ENCODE measurements at regions not wholly inside any gene's neighbourhood (a gene's known extent, or its start where the extent isn't known, plus 50 kb on each side); places are given as distances from the start of the nearest gene placed in this dataset.

DNA sequence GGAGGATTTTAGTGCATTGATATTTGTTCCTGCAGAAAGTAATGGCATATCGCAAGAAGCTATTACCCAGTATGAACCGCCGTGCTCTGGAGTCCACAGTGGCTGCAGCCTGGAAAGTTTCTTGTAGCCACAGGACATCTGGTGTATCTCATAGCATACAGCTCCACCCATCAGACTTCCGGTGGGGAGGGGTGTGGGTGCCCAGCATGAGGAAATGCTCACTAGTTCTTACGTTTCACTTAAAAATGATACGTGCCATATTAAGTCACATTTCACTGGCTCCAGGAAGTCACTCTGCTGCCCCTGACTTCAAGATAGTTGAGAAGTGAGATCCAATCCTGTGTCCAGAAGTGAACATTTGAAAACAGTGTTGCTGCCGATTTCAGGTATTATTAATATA, 990.4 kb downstream of the GBE1 start:
- Histone ChIP-seq H3K27ac (no peak overlapping the region), H3K4me3 (peak overlapping the region in 2 of 12 donors; percentile 18 to 23), H3K36me3 (no peaks in the 10 kb centered on the region), H3K4me1 (no peaks in the 10 kb centered on the region), H3K9me3 (peaks cover 0 to 10% (median 0%) of the 10 kb centered on the region in 12 donors), H3K27me3 (no peaks in the 10 kb centered on the region)
- TF ChIP-seq, protein P1, sequence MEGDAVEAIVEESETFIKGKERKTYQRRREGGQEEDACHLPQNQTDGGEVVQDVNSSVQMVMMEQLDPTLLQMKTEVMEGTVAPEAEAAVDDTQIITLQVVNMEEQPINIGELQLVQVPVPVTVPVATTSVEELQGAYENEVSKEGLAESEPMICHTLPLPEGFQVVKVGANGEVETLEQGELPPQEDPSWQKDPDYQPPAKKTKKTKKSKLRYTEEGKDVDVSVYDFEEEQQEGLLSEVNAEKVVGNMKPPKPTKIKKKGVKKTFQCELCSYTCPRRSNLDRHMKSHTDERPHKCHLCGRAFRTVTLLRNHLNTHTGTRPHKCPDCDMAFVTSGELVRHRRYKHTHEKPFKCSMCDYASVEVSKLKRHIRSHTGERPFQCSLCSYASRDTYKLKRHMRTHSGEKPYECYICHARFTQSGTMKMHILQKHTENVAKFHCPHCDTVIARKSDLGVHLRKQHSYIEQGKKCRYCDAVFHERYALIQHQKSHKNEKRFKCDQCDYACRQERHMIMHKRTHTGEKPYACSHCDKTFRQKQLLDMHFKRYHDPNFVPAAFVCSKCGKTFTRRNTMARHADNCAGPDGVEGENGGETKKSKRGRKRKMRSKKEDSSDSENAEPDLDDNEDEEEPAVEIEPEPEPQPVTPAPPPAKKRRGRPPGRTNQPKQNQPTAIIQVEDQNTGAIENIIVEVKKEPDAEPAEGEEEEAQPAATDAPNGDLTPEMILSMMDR (IDR thresholded peaks at IDR 0.05), result no peak
- no peak for TF ChIP-seq POLR2A (IDR thresholded peaks at IDR 0.05)
- WGBS, 4 donors, result 51 to 62% (median 59%) methylated on average over 7 of the region's 7 CpGs
- intact Hi-C loops (cut with DNase I), result no loop called here
- ATAC-seq, result peak in 3 of 4 donors; percentile 34 to 73 (median 41)
- no peak for DNase-seq

DNA sequence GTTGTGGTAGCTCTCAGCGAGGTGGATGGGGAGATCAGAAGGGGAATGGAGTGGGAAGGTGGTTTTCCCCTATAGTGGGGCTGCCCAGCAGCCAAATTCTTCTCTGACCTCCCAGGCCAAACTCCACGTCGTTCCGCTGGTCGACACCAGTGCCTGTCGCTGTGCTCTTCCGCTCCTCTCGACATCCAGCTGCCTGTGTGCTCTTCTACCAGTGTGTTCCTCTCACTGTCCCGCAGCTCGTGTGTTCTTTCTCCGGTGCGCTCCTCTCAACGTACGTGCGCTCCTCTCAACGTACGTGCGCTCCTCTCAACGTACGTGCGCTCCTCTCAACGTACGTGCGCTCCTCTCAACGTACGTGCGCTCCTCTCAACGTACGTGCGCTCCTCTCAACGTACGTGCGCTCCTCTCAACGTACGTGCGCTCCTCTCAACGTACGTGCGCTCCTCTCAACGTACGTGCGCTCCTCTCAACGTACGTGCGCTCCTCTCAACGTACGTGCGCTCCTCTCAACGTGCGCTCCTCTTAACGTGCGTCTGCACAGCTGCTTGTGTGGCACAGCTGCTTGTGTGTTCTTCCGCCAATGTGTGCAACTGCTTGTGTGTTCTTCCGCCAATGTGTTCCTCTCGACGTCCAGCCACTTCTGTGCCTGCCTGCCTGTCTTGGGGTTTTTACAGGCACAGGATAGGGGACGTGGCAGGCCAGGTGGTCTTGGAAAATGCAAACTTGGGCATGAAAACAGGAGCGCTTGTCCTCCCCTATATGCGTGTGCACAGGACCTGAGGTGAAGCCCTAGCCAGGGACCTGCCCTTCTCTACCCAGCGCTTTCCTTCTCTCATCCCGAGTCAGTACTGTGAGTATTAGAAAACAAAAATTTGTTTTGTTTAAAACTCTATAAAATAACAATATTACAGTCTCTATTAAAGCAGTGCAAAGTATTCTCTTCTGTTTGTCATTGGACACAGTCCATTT, 991.1 kb downstream of the GBE1 start:
- DNase-seq, result no peak
- TF ChIP-seq POLR2A (IDR thresholded peaks at IDR 0.05), result no peak
- TF ChIP-seq, protein P1 (IDR thresholded peaks at IDR 0.05), result no peak
- H3K27ac ChIP-seq, result no peak overlapping the region
- peak in 1 of 4 donors; percentile 45 for ATAC-seq
- H3K27me3 ChIP-seq, result no peaks in the 10 kb centered on the region
- no peaks in the 10 kb centered on the region for H3K36me3 ChIP-seq
- H3K4me3 ChIP-seq, result peak overlapping the region in 3 of 12 donors; percentile 2 to 23 (median 18)
- intact Hi-C loops (cut with DNase I), result no loop called here
- H3K4me1 ChIP-seq, result no peaks in the 10 kb centered on the region
- 77 to 94% (median 91%) methylated on average over 49 to 57 of the region's 61 CpGs for WGBS, 4 donors
- peaks cover 0 to 10% (median 0%) of the 10 kb centered on the region in 12 donors for H3K9me3 ChIP-seq

DNA sequence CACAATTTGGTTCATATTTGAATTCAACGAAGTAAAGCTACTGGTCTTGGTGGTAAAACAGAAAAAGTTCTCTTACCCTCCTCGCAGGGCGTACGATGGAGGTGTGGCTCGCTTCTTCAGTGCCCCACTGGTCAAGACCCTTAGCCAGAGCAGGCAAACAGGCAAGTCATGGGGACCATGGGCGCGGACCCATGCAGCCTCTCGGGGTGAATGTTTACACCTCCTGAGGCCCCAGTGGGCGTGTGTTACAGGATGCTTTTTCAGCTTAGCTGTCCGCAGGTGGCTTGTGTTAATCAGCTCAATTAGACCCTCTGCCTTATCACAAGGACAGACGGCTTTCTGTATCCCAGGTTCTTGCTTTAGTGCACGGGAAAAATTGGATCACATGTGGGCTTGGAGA, 991.8 kb downstream of the GBE1 start:
- intact Hi-C loops (cut with DNase I), result no loop called here
- DNase-seq (no peak), ATAC-seq (no peak)
- Histone ChIP-seq H3K4me1 (no peaks in the 10 kb centered on the region), H3K36me3 (no peaks in the 10 kb centered on the region), H3K27me3 (no peaks in the 10 kb centered on the region), H3K4me3 (peak overlapping the region in 3 of 12 donors; percentile 2 to 13 (median 11)), H3K9me3 (peaks cover 0 to 8% (median 0%) of the 10 kb centered on the region in 12 donors), H3K27ac (no peak overlapping the region)
- TF ChIP-seq, protein P1 (IDR thresholded peaks at IDR 0.05), result no peak
- 82 to 90% (median 87%) methylated on average over 12 of the region's 12 CpGs for WGBS, 4 donors

DNA sequence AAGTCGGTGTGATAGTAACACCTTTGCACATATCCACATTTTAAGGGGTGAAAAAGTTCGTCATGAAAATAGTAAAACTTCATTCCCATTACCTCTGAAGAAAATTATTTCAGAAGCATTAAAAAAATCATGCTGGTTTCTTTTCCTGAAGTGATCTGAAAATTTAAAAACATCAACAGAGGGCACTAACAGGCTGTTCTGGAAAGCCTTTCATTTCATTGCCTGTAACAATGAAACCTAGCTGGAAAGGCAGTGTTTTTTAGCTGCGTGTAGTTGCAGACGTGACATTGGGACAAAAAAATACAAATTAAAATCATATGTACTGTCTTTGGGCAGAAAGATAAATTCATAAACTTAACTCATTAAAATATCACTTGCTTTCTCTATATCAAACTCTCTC, 993.8 kb downstream of the GBE1 start:
- intact Hi-C loops (cut with DNase I), result no loop called here
- peaks cover 0 to 8% (median 0%) of the 10 kb centered on the region in 12 donors for H3K9me3 ChIP-seq
- H3K4me3 ChIP-seq, result no peak overlapping the region
- H3K27me3 ChIP-seq, result no peaks in the 10 kb centered on the region
- no peak for DNase-seq
- H3K4me1 ChIP-seq, result no peaks in the 10 kb centered on the region
- H3K27ac ChIP-seq, result no peak overlapping the region
- no peaks in the 10 kb centered on the region for H3K36me3 ChIP-seq
- no peak for ATAC-seq
- WGBS, 4 donors, result 48 to 58% (median 50%) methylated on average over 4 of the region's 4 CpGs
- TF ChIP-seq, protein P1 (IDR thresholded peaks at IDR 0.05), result no peak
- no peak for TF ChIP-seq POLR2A (IDR thresholded peaks at IDR 0.05)

All from heart left ventricle (tissue), 16 donors.